KMS-11 (cell line): ENCODE measurements at regions not wholly inside any gene's neighbourhood (a gene's known extent, or its start where the extent isn't known, plus 50 kb on each side); places are given as distances from the start of the nearest gene placed in this dataset.
"Not testable (repeated sequence)": the region's sequence is repeated elsewhere in the genome, so short reads cannot be mapped to it uniquely, and the experiment has no call there.

Experiments
- H2AFZ ChIP-seq: fragments of 200-600 bp; sonication (generic); 2 replicates; pipeline ENCODE4 v1.6.1; 2016; ENCODE audit warnings: antibody characterized with exemption, mixed run types, low read depth
- H3K27ac ChIP-seq: fragments of 200-600 bp; sonication (generic); 2 replicates; pipeline ENCODE4 v1.6.1; 2016; ENCODE audit warnings: mild to moderate bottlenecking, mixed run types
- H3K27me3 ChIP-seq: fragments of 200-600 bp; sonication (generic); 2 replicates; pipeline ENCODE4 v1.6.1; 2017; ENCODE audit warnings: mild to moderate bottlenecking, low read depth, mixed run types, moderate library complexity; ENCODE audit not compliant: insufficient read depth
- H3K36me3 ChIP-seq: fragments of 200-600 bp; sonication (generic); 2 replicates; pipeline ENCODE4 v1.6.1; 2017; ENCODE audit warnings: mild to moderate bottlenecking, mixed run types; ENCODE audit not compliant: insufficient read depth
- H3K4me1 ChIP-seq: fragments of 200-600 bp; sonication (generic); 2 replicates; pipeline ENCODE4 v1.6.1; 2016; ENCODE audit warnings: mild to moderate bottlenecking, low read depth, mixed run types; ENCODE audit not compliant: poor library complexity, severe bottlenecking
- H3K4me2 ChIP-seq: fragments of 200-600 bp; sonication (generic); 2 replicates; pipeline ENCODE4 v1.7.0; 2016; ENCODE audit warnings: mild to moderate bottlenecking, mixed run types
- H3K4me3 ChIP-seq: fragments of 200-600 bp; sonication (generic); IDR thresholded peaks from 2 replicates; pipeline ENCODE4 v1.6.1; 2017; ENCODE audit warnings: low read depth, low read length, mixed read lengths; ENCODE audit not compliant: insufficient read depth
- H3K79me2 ChIP-seq: fragments of 200-600 bp; sonication (generic); 2 replicates; pipeline ENCODE4 v1.6.1; 2016; ENCODE audit warnings: low read depth, mixed run types; ENCODE audit not compliant: insufficient read depth
- H3K9ac ChIP-seq: fragments of 200-600 bp; sonication (generic); 2 replicates; pipeline ENCODE4 v1.6.1; 2016; ENCODE audit warnings: mild to moderate bottlenecking, mixed run types
- H4K20me1 ChIP-seq: fragments of 200-600 bp; sonication (generic); 2 replicates; pipeline ENCODE4 v1.6.1; 2016; ENCODE audit warnings: mild to moderate bottlenecking, mixed run types; ENCODE audit not compliant: insufficient read depth
- CTCF ChIP-seq: fragments of 200-600 bp; sonication (generic); conservative IDR thresholded peaks from 2 replicates; pipeline ENCODE4 v1.6.1; 2017; ENCODE audit warnings: low read depth, mild to moderate bottlenecking, antibody characterized with exemption, low read length, moderate library complexity, mixed read lengths

- no peaks in the 10 kb centered on the region for H3K4me1 ChIP-seq
- H3K9ac ChIP-seq: no peak overlapping the region
- TF ChIP-seq CTCF: no peak
- no peak overlapping the region for H3K4me2 ChIP-seq
- H3K27me3 ChIP-seq: no peaks in the 10 kb centered on the region
- H3K4me3 ChIP-seq: no peak overlapping the region
- H4K20me1 ChIP-seq: no peaks in the 10 kb centered on the region
- no peaks in the 10 kb centered on the region for H3K79me2 ChIP-seq
- no peak overlapping the region for H3K27ac ChIP-seq
- no peaks in the 10 kb centered on the region for H3K36me3 ChIP-seq
- H2AFZ ChIP-seq: no peak overlapping the region
These were observed 68.4 kb upstream of the PPM1H start for GRCh38 chr12:63003223-63003819.

- not testable (repeated sequence) for H3K79me2 ChIP-seq, H3K36me3 ChIP-seq, H3K27me3 ChIP-seq, H3K9ac ChIP-seq, H3K27ac ChIP-seq, H3K4me1 ChIP-seq, H3K4me2 ChIP-seq, H4K20me1 ChIP-seq, H3K4me3 ChIP-seq, H2AFZ ChIP-seq
These were observed 67.1 kb upstream of the PPM1H start for GRCh38 chr12:63002059-63002458.

GRCh38 chr12:62998454-62998853 is 63.5 kb upstream of the PPM1H start:
- Histone ChIP-seq H2AFZ (no peak overlapping the region), H4K20me1 (no peaks in the 10 kb centered on the region), H3K9ac (no peak overlapping the region), H3K79me2 (no peaks in the 10 kb centered on the region), H3K4me1 (no peaks in the 10 kb centered on the region), H3K27me3 (no peaks in the 10 kb centered on the region), H3K27ac (no peak overlapping the region), H3K4me2 (no peak overlapping the region), H3K36me3 (no peaks in the 10 kb centered on the region), H3K4me3 (no peak overlapping the region)
- no peak for TF ChIP-seq CTCF

- Histone ChIP-seq H3K4me2 (no peak overlapping the region), H3K4me3 (no peak overlapping the region), H3K27ac (no peak overlapping the region), H3K9ac (no peak overlapping the region), H4K20me1 (no peaks in the 10 kb centered on the region), H3K79me2 (no peaks in the 10 kb centered on the region), H3K27me3 (no peaks in the 10 kb centered on the region), H2AFZ (no peak overlapping the region), H3K4me1 (no peaks in the 10 kb centered on the region), H3K36me3 (no peaks in the 10 kb centered on the region)
- TF ChIP-seq CTCF: no peak
These were observed 60.1 kb upstream of the PPM1H start for GRCh38 chr12:62995097-62995496.

GRCh38 chr12:62986844-62987243 is 51.9 kb upstream of the PPM1H start:
- no peaks in the 10 kb centered on the region for H4K20me1 ChIP-seq
- TF ChIP-seq CTCF: no peak
- H3K36me3 ChIP-seq: no peaks in the 10 kb centered on the region
- no peaks in the 10 kb centered on the region for H3K4me1 ChIP-seq
- no peaks in the 10 kb centered on the region for H3K79me2 ChIP-seq
- H3K27me3 ChIP-seq: no peaks in the 10 kb centered on the region
- no peak overlapping the region for H2AFZ ChIP-seq
- no peak overlapping the region for H3K9ac ChIP-seq
- H3K27ac ChIP-seq: no peak overlapping the region
- H3K4me2 ChIP-seq: no peak overlapping the region
- no peak overlapping the region for H3K4me3 ChIP-seq
